ENCODE measurements at regions not wholly inside any gene's neighbourhood (a gene's known extent, or its start where the extent isn't known, plus 50 kb on each side); places are given as distances from the start of the nearest gene placed in this dataset.

- no peak for TF ChIP-seq CTCF (IDR thresholded peaks at IDR 0.05)
- TF ChIP-seq POLR2A (IDR thresholded peaks at IDR 0.05): no peak
Observed at GRCh38 chr3:89628856-89629670, 521.6 kb downstream of the EPHA3 start.
